ENCODE measurements at regions not wholly inside any gene's neighbourhood (a gene's known extent, or its start where the extent isn't known, plus 50 kb on each side); places are given as distances from the start of the nearest gene placed in this dataset.

GRCh38 chr10:110399106-110399964, 94.6 kb upstream of the SMNDC1 start:
- DNase-seq: no peak

GRCh38 chr10:110399965-110400933, 95.5 kb upstream of the SMNDC1 start:
- DNase-seq: no peak

- DNase-seq: no peak
Observed at GRCh38 chr10:110401401-110402076, 96.2 kb upstream of the DUSP5 start.

- no peak for DNase-seq
Observed at GRCh38 chr10:110402077-110402416, 95.7 kb upstream of the DUSP5 start.

- DNase-seq: no peak
Observed at GRCh38 chr10:110403593-110403992, 94.1 kb upstream of the DUSP5 start.

GRCh38 chr10:110404413-110404812, 93.3 kb upstream of the DUSP5 start:
- DNase-seq: no peak

GRCh38 chr10:110404825-110405224, 92.9 kb upstream of the DUSP5 start:
- DNase-seq: no peak

GRCh38 chr10:110405380-110405779, 92.3 kb upstream of the DUSP5 start:
- DNase-seq: no peak

GRCh38 chr10:110407301-110408170, 90.2 kb upstream of the DUSP5 start:
- no peak for DNase-seq

DNA sequence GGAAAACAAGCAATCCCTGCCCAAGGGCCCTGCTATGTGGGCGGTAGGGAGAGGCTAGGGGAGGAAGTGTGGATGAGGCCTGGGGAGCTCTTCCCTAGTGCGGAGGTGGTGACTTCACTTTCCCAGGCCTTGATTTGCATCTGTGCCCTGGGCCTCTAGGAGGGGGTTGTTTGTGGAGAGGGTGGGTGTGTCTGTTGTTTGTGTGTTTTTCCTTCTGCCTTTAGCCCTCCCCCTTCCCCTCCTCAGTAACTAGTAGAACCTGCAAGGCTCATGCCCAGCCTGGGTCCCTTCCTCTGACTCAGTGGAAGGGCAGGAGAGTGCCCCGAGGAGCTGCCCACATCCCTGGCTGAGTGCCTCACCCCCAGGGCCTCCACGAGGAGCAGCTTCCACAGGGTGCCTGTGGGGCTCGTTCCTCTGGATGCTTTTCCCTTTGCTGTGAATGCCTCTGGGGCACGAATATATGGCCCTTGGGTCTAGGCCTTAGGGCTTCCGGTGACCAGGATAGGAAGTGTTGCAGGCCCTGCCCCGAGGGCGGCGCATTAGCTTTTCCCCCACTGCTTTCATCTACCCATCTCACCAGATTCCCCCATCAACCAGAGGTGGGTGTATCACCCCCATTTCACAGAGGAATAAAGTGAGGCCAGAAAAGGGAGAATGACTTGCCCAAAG, 89.4 kb upstream of the DUSP5 start:
- DNase-seq: no peak

DNA sequence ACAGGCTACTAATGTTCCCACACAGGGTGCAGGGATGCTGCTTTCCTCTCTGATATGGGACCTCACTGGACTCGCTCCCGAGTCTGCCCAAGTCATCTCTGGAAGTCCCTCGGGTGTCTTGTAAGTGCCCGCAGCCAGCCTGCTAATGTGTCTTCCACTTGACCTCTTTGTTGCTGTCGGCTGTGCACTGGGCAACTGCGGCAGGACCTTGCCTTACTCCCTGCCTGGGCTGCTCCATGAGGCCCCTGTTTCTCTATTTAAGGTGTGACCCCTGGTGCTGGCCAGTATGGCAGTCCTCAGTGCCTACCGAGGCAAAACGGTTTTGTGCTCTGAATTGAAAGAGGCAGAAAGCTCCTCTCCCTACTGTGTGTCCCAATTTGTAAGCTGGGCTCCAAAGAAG, 88.8 kb upstream of the DUSP5 start:
- no peak for DNase-seq

DNA sequence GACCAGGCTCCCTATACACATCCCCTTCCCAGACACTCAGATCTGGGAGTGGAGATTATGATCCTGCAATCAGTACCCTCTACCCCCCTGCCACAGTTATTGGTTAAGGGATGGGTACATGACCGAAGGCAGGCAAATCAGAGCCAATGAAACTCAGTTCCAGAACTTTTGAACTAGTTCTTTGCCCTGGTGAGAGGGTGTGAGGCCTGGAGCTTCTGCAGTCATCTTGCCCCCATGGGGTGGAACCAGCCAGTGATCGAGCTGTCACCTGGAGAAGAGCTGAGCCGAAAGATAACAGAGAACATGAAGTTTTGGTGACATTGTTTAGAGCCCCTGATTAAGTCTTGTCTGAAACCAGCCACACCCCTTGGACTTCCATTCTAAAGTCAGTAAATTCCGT, 88.2 kb upstream of the DUSP5 start:
- DNase-seq: no peak

DNA sequence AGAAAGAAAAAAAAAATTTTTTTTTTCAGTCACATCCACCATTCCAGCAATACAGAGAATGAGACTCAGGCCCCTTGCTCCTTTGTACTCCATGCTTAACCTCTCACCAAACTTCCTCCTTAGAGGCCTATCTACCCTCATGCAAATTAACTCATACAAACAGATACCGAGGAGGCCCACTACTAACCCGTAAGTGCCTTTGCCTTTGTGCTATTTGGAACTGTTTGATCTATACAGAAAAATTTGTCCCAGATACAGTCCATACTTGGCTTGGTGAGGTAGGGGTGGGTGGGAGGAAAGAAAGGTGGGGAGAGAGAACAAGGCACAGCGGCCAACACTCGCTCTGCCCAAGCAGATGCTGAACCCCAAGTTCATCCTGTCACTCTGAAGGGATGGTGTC, 87.8 kb upstream of the DUSP5 start:
- no peak for DNase-seq

DNA sequence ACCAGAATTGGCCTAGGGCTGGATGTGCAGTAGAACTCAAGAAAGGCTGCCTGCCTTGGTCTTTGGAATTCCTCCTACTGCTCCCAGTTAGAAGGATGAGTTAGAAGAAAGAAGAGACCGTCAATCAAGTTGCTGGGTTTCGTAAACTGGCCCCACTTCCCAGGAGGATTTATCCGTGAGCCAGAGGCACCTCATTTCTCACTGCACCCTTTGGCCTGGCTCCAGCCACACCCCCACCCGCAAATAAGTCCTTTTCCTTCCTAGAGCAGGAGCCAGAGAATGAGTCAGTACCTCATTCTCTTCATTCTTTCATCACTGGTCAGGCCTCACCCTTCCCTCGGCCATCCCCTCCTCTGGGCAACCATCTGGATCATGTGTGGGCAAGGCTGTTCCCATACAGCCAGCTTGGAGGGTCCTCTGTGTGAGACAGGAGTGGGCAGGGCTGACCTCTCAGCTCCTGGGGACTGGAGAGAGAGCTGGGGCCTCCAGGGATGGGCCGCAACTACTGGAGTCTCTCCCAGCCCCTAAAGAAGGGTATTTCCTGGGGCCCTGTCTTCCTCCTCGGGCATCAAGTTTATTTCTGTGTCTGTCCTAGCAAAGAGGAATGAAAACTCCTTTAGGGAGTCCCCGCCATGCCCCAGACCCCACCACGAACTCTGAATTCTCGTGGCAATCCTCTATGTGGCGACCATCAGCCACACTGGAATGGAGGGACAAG, 87.2 kb upstream of the DUSP5 start:
- no peak for DNase-seq

GRCh38 chr10:110411047-110411410, 86.7 kb upstream of the DUSP5 start:
- DNase-seq: no peak

DNA sequence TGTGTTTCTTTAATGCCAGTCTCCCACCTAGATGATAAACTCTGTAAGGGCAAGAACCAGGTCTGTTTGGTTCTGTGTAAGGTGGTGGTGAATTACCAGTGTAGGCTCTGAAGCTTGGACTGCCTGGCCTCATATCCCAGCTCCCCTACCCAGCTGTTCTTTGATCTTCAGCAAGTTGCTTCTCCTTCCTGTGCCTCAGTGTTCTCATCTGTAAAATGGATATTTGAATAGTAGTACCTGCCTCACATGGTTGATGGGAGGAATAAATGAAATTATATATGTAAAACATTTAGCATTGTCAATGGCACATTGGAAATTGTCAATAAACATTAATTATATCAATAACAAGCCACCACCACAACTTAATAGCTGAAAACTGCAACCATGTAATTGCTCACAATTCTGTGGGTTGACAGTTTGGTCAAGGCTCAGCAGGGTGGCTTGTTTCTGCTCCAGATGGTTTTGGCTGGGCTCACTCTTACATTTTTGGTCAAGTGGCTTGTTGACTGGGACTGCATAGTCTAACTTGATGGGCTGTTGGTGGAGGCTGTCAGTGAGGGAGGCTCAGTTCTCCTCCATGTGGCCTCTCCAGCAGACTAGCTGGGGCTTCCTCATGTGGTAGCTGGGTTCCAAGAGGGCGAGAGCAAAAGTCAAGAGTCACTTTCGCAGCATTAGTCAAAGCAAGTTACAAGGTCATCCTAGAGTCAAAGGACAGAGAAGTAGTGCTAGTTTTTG, 84.5 kb upstream of the DUSP5 start:
- DNase-seq: no peak

- DNase-seq: no peak
Observed at GRCh38 chr10:110413903-110414547, 83.7 kb upstream of the DUSP5 start.

GRCh38 chr10:110414548-110415309, 83.0 kb upstream of the DUSP5 start:
- peak; percentile 74 for DNase-seq

GRCh38 chr10:110415809-110416208, 81.9 kb upstream of the DUSP5 start:
- no peak for DNase-seq

Measured in activated T-cell treated with anti-CD3 and anti-CD28 coated beads, Interleukin-2, amount 50 U/mL, for 1 hour (primary cell).